ENCODE measurements at regions not wholly inside any gene's neighbourhood (a gene's known extent, or its start where the extent isn't known, plus 50 kb on each side); places are given as distances from the start of the nearest gene placed in this dataset.

GRCh38 chr19:33948651-33949335 is 152.1 kb downstream of the KCTD15 start:
- no peak for DNase-seq

GRCh38 chr19:33950091-33950750 is 153.6 kb downstream of the KCTD15 start:
- DNase-seq: no peak

- DNase-seq: no peak
Observed at GRCh38 chr19:33953023-33953422, 156.4 kb downstream of the KCTD15 start.

- DNase-seq: no peak
Observed at GRCh38 chr19:33953592-33953991, 156.9 kb downstream of the KCTD15 start.

- no peak for DNase-seq
Observed at GRCh38 chr19:33954686-33955085, 158.0 kb downstream of the KCTD15 start.

- DNase-seq: no peak
Observed at GRCh38 chr19:33956941-33957340, 160.3 kb downstream of the KCTD15 start.

GRCh38 chr19:33957804-33958203 is 161.1 kb downstream of the KCTD15 start:
- no peak for DNase-seq

GRCh38 chr19:33960566-33960965 is 163.9 kb downstream of the KCTD15 start:
- DNase-seq: no peak

GRCh38 chr19:33962161-33962560 is 165.5 kb downstream of the KCTD15 start:
- DNase-seq: no peak

GRCh38 chr19:33963514-33963913 is 166.8 kb downstream of the KCTD15 start:
- no peak for DNase-seq

GRCh38 chr19:33971073-33971472 is 174.4 kb downstream of the KCTD15 start:
- DNase-seq: no peak

- DNase-seq: no peak
Observed at GRCh38 chr19:33977756-33978685, 181.4 kb downstream of the KCTD15 start.

GRCh38 chr19:33982706-33983105 is 186.0 kb downstream of the KCTD15 start:
- no peak for DNase-seq

- DNase-seq: no peak
Observed at GRCh38 chr19:33988601-33989000, 183.7 kb upstream of the LSM14A start.

- DNase-seq: no peak
Observed at GRCh38 chr19:33997690-33998089, 174.6 kb upstream of the LSM14A start.

- no peak for DNase-seq
Observed at GRCh38 chr19:33998302-33998701, 174.0 kb upstream of the LSM14A start.

- DNase-seq: no peak
Observed at GRCh38 chr19:33998739-33999345, 173.5 kb upstream of the LSM14A start.

GRCh38 chr19:34017024-34017423 is 155.3 kb upstream of the LSM14A start:
- no peak for DNase-seq

GRCh38 chr19:34017601-34018000 is 154.7 kb upstream of the LSM14A start:
- no peak for DNase-seq

- DNase-seq: no peak
Observed at GRCh38 chr19:34018546-34018945, 153.8 kb upstream of the LSM14A start.

GRCh38 chr19:34023381-34023780 is 148.9 kb upstream of the LSM14A start:
- no peak for DNase-seq

- DNase-seq: no peak
Observed at GRCh38 chr19:34033880-34034279, 138.4 kb upstream of the LSM14A start.

GRCh38 chr19:34034318-34034846 is 137.9 kb upstream of the LSM14A start:
- no peak for DNase-seq
